ENCODE measurements at regions not wholly inside any gene's neighbourhood (a gene's known extent, or its start where the extent isn't known, plus 50 kb on each side); places are given as distances from the start of the nearest gene placed in this dataset.

DNA sequence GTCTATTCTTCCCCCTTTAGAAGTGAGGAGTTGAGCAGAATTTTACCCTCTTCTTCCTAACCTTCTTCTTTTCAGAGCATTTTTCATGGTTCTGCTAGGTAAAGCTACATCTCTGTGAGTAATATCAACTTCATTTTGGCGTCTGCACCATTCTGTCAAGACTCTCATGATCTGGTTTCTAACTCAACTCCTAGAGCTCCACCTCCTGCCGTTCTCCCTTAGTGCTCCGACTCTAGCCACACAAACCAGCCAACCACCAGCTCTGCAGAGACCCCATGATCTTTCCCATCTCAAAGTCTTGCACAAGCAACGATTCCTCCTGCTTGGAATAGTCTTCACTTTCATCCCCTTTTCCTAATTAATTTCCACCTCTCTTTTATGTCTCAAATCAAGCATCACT, 193.9 kb upstream of the TMC3 start:
- Histone ChIP-seq H3K4me3 (replicated peaks in 1 of 3; ENCODE audit: insufficient read depth in 1 of 3, low read depth in 1 of 3, low read length in 3 of 3) (no peak overlapping the region), H4K20me1 (replicated peaks; ENCODE audit: control insufficient read depth, extremely low read depth, insufficient read depth, low read length) (no peaks in the 10 kb centered on the region), H3K9ac (replicated peaks; ENCODE audit: extremely low read depth, insufficient read depth, low read length) (no peak overlapping the region), H3K27me3 (ENCODE audit: control insufficient read depth in 2 of 2, insufficient read depth in 2 of 2, low read length in 2 of 2) (peaks cover 3 to 7% of the 10 kb centered on the region in 2 experiments), H3K27ac (ENCODE audit: insufficient read depth, low read depth, low read length) (no peak overlapping the region), H3K9me3 (replicated peaks; ENCODE audit: control insufficient read depth, insufficient read depth, low read length) (no peaks in the 10 kb centered on the region), H3K4me1 (ENCODE audit: control insufficient read depth, extremely low read depth, insufficient read depth, low read length) (no peaks in the 10 kb centered on the region), H3K9me1 (replicated peaks; ENCODE audit: control insufficient read depth, extremely low read depth, insufficient read depth, low read length) (no peaks in the 10 kb centered on the region), H3K4me2 (ENCODE audit: insufficient read depth, low read length) (no peak overlapping the region), H2AFZ (ENCODE audit: low read depth, low read length) (no peak overlapping the region), H3K36me3 (ENCODE audit: control insufficient read depth in 2 of 2, extremely low read depth in 1 of 2, insufficient read depth in 2 of 2, low read length in 2 of 2) (no peaks in the 10 kb centered on the region), H3K79me2 (ENCODE audit: control insufficient read depth, insufficient read depth, low read length) (no peaks in the 10 kb centered on the region)
- intact Hi-C loops (cut with micrococcal nuclease) (no loop called here), dilution Hi-C loops (cut with MboI; ENCODE audit: extremely low pct_ligation_motif_present, low sequenced_read_pairs) (no loop called here)
- no TSS peak for BruUV-seq (replicated peaks)
- ChIA-PET CTCF (interaction anchor here (1.1 kb wide), 1 partner anchor 10 kb away, joined by 3 read pairs; no protein-coding TSS in a partner anchor), POLR2A (no interaction called here)
- TF ChIP-seq MYC (IDR thresholded peaks at IDR 0.05; ENCODE audit: low read depth, low read length) (no peak), JUN (IDR thresholded peaks at IDR 0.05; ENCODE audit: borderline replicate concordance, insufficient read depth, insufficient read length, low read depth) (no peak), EZH2 (IDR thresholded peaks at IDR 0.05; ENCODE audit: borderline replicate concordance, low read depth, low read length, severe bottlenecking) (no peak), GATA2 (IDR thresholded peaks at IDR 0.05; ENCODE audit: insufficient read depth, insufficient read length, low read depth, low read length) (no peak), POLR2AphosphoS5 (IDR thresholded peaks at IDR 0.05; ENCODE audit: insufficient read depth, low read depth, low read length) (no peak), FOS (IDR thresholded peaks at IDR 0.05; ENCODE audit: borderline replicate concordance, insufficient read depth, low read length) (no peak)
- no peak for DNase-seq (ENCODE audit: low read depth, low spot score)
- FAIRE-seq = no peak

DNA sequence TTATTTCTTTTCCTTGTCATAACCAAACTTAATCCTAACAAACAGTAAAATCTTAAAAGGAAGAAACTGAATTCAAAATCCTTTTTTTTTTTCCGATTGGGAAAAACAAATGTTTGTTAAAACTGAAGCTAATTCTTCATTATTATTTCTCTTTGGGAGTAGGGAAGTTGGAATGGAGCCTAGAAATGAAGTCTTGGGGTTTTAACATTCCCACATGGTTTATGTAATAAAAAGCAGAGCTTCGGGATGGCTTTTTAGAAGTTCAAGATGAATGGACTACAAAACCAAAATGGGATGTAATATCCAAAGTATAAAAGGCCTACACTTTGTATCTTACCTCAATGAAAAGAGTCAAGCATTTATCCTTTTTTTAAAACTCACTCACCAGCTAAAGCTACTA, 189.0 kb upstream of the TMC3 start:
- Histone ChIP-seq H3K4me2 (ENCODE audit: insufficient read depth, low read length) (no peak overlapping the region), H3K9ac (replicated peaks; ENCODE audit: extremely low read depth, insufficient read depth, low read length) (no peak overlapping the region), H3K36me3 (ENCODE audit: control insufficient read depth in 2 of 2, extremely low read depth in 1 of 2, insufficient read depth in 2 of 2, low read length in 2 of 2) (no peaks in the 10 kb centered on the region), H3K9me1 (replicated peaks; ENCODE audit: control insufficient read depth, extremely low read depth, insufficient read depth, low read length) (no peaks in the 10 kb centered on the region), H2AFZ (ENCODE audit: low read depth, low read length) (no peak overlapping the region), H4K20me1 (replicated peaks; ENCODE audit: control insufficient read depth, extremely low read depth, insufficient read depth, low read length) (no peaks in the 10 kb centered on the region), H3K27ac (ENCODE audit: insufficient read depth, low read depth, low read length) (no peak overlapping the region), H3K4me3 (replicated peaks in 1 of 3; ENCODE audit: insufficient read depth in 1 of 3, low read depth in 1 of 3, low read length in 3 of 3) (no peak overlapping the region), H3K4me1 (ENCODE audit: control insufficient read depth, extremely low read depth, insufficient read depth, low read length) (no peaks in the 10 kb centered on the region), H3K79me2 (ENCODE audit: control insufficient read depth, insufficient read depth, low read length) (no peaks in the 10 kb centered on the region), H3K9me3 (replicated peaks; ENCODE audit: control insufficient read depth, insufficient read depth, low read length) (no peaks in the 10 kb centered on the region), H3K27me3 (ENCODE audit: control insufficient read depth in 2 of 2, insufficient read depth in 2 of 2, low read length in 2 of 2) (peaks cover 2 to 3% of the 10 kb centered on the region in 2 experiments)
- FAIRE-seq = no peak
- ChIA-PET CTCF (interaction anchor here (0.7 to 2.0 kb wide), 4 partner anchors 10 to 39 kb away, joined by 3 to 5 read pairs (median 3); no protein-coding TSS in a partner anchor), POLR2A (no interaction called here)
- DNase-seq (ENCODE audit: low read depth, low spot score) = no peak
- no TSS peak for BruUV-seq (replicated peaks)
- TF ChIP-seq MYC (IDR thresholded peaks at IDR 0.05; ENCODE audit: low read depth, low read length) (no peak), EZH2 (IDR thresholded peaks at IDR 0.05; ENCODE audit: borderline replicate concordance, low read depth, low read length, severe bottlenecking) (no peak), FOS (IDR thresholded peaks at IDR 0.05; ENCODE audit: borderline replicate concordance, insufficient read depth, low read length) (no peak), POLR2A (IDR thresholded peaks at IDR 0.05; ENCODE audit: low read depth, low read length) (no peak)
- TF ChIP-seq, protein P1, sequence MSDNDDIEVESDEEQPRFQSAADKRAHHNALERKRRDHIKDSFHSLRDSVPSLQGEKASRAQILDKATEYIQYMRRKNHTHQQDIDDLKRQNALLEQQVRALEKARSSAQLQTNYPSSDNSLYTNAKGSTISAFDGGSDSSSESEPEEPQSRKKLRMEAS (IDR thresholded peaks at IDR 0.05; ENCODE audit: insufficient read depth, insufficient read length) = no peak
- intact Hi-C loops (cut with micrococcal nuclease) = no loop called here
- dilution Hi-C loops (cut with MboI; ENCODE audit: extremely low pct_ligation_motif_present, low sequenced_read_pairs) = no loop called here
